ENCODE measurements at regions not wholly inside any gene's neighbourhood (a gene's known extent, or its start where the extent isn't known, plus 50 kb on each side); places are given as distances from the start of the nearest gene placed in this dataset.

GRCh38 chr1:199843861-199844260 lies 183.6 kb upstream of the NR5A2 start:
- BruUV-seq (replicated peaks) = no TSS peak
- no peak for DNase-seq (ENCODE audit: low spot score)
- ChIA-PET POLR2A (no interaction called here), CTCF (ENCODE audit: low intra/inter-chr PET ratio, low total read pairs) (no interaction called here)
- H3K4me1 ChIP-seq (ENCODE audit: insufficient read depth, low read length) = no peaks in the 10 kb centered on the region
- no peak for TF ChIP-seq ZNF343 (CRISPR knock-in tag; IDR thresholded peaks at IDR 0.05)
- TF ChIP-seq ZNF749 (CRISPR knock-in tag; IDR thresholded peaks at IDR 0.05; ENCODE audit: borderline replicate concordance) = no peak
- no peak for TF ChIP-seq ZNF652 (CRISPR knock-in tag; IDR thresholded peaks at IDR 0.05; ENCODE audit: borderline replicate concordance, low read depth)
- no peak for TF ChIP-seq ZNF430 (CRISPR knock-in tag; IDR thresholded peaks at IDR 0.05)
- no peak for TF ChIP-seq ARHGAP35 (CRISPR knock-in tag; IDR thresholded peaks at IDR 0.05; ENCODE audit: borderline replicate concordance)
- no peak for TF ChIP-seq ZIK1 (CRISPR knock-in tag; IDR thresholded peaks at IDR 0.05; ENCODE audit: borderline replicate concordance, low read depth)
- no peak for TF ChIP-seq ZMYM4 (CRISPR knock-in tag; IDR thresholded peaks at IDR 0.05)
- no peak for TF ChIP-seq ZFYVE20 (CRISPR knock-in tag; IDR thresholded peaks at IDR 0.05; ENCODE audit: borderline replicate concordance, low read depth)
- no peak for TF ChIP-seq TEAD3 (CRISPR knock-in tag; optimal IDR thresholded peaks at IDR 0.05; ENCODE audit: borderline replicate concordance)
- TF ChIP-seq RBM39 (IDR thresholded peaks at IDR 0.05; ENCODE audit: low read depth, low read length, poor library complexity, severe bottlenecking) = no peak
- no peak for TF ChIP-seq CSRNP1 (CRISPR knock-in tag; IDR thresholded peaks at IDR 0.05)
- TF ChIP-seq CENPX (CRISPR knock-in tag; IDR thresholded peaks at IDR 0.05) = no peak
- no peak for TF ChIP-seq ZNF746 (CRISPR knock-in tag; IDR thresholded peaks at IDR 0.05)
- no peak for TF ChIP-seq ASH2L (IDR thresholded peaks at IDR 0.05; ENCODE audit: insufficient read length, low read depth, low read length)
- no peak for TF ChIP-seq TGIF2 (CRISPR knock-in tag; IDR thresholded peaks at IDR 0.05)
- TF ChIP-seq ZNF83 (CRISPR knock-in tag; IDR thresholded peaks at IDR 0.05; ENCODE audit: borderline replicate concordance) = no peak
- TF ChIP-seq ZNF740 (CRISPR knock-in tag; IDR thresholded peaks at IDR 0.05) = no peak
- no peak for TF ChIP-seq ZFP41 (CRISPR knock-in tag; IDR thresholded peaks at IDR 0.05; ENCODE audit: borderline replicate concordance)
- no peak for TF ChIP-seq ZNF709 (CRISPR knock-in tag; IDR thresholded peaks at IDR 0.05)
- in situ Hi-C loops (cut with HindIII; ENCODE audit: extremely low pct_ligation_motif_present, low pct_unique_long_range_greater_than_20kb) = no loop called here
- no peaks in the 10 kb centered on the region for H3K27me3 ChIP-seq (ENCODE audit: control insufficient read depth in 1 of 2, insufficient read depth in 2 of 2, low read length in 2 of 2)
- no peak overlapping the region for H3K9ac ChIP-seq (ENCODE audit: insufficient read depth, low read depth, low read length)
- no peak for ATAC-seq
- no peak overlapping the region for H3K4me2 ChIP-seq (ENCODE audit: low read depth, low read length)
- H3K27ac ChIP-seq (ENCODE audit: extremely low read length, insufficient read depth, low read length) = no peak overlapping the region
- H3K4me3 ChIP-seq (replicated peaks in 1 of 3; ENCODE audit: insufficient read depth in 1 of 3, low read depth in 2 of 3, low read length in 3 of 3) = no peak overlapping the region
- no peak overlapping the region for H2AFZ ChIP-seq (ENCODE audit: low read length)
- 3% methylated on average over 2 of the region's 2 CpGs for WGBS (ENCODE audit: low lambda C conversion rate)
- no peaks in the 10 kb centered on the region for H4K20me1 ChIP-seq (ENCODE audit: insufficient read depth, low read length)
- FAIRE-seq = no peak
- intact Hi-C loops (cut with micrococcal nuclease; ENCODE audit: unreplicated experiment) = no loop called here
- H3K9me3 ChIP-seq (ENCODE audit: low read length) = no peaks in the 10 kb centered on the region
- H3K79me2 ChIP-seq (ENCODE audit: insufficient read depth, low read length) = no peaks in the 10 kb centered on the region
- H3K36me3 ChIP-seq (replicated peaks in 1 of 2; ENCODE audit: control insufficient read depth in 1 of 2, insufficient read depth in 2 of 2, low read length in 2 of 2) = no peaks in the 10 kb centered on the region
